ENCODE measurements at regions not wholly inside any gene's neighbourhood (a gene's known extent, or its start where the extent isn't known, plus 50 kb on each side); places are given as distances from the start of the nearest gene placed in this dataset.

- TF ChIP-seq CTCF (IDR thresholded peaks at IDR 0.05; ENCODE audit: low read length) (no peak), EZH2 (optimal IDR thresholded peaks at IDR 0.05; ENCODE audit: low read depth, low read length) (no peak)
Measured at GRCh38 chr13:86914757-86915156, 756.4 kb upstream of the SLITRK5 start.

All from MM.1S (cell line).